ENCODE measurements at regions not wholly inside any gene's neighbourhood (a gene's known extent, or its start where the extent isn't known, plus 50 kb on each side); places are given as distances from the start of the nearest gene placed in this dataset.

- no peak for DNase-seq
Observed at GRCh38 chr20:51092338-51092737, 69.4 kb upstream of the KCNG1 start.

GRCh38 chr20:51091406-51092195 is 68.7 kb upstream of the KCNG1 start:
- no peak for DNase-seq

- DNase-seq, result no peak
Observed at GRCh38 chr20:51089840-51090239, 66.9 kb upstream of the KCNG1 start.

GRCh38 chr20:51089272-51089781 is 66.4 kb upstream of the KCNG1 start:
- no peak for DNase-seq

DNA sequence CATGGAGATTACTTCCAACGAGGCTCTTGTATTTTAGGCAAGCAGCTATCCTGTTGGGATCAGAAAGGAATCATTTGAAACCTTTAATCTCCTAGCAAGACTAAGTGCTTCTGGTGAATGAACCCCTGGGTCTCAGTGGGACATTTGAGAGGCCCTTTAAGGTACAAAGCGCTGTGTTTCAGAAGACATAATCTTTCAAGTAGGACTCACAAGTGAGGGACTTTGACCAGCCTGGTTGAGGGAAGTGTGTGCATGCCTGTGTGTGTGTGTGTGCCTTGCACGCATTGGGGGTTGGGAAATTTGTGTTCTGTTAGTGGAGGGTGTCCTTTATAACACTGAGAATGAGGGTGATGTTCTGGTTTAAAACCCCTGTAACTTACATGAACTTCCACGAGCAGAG is 64.4 kb upstream of the KCNG1 start:
- DNase-seq, result no peak

DNA sequence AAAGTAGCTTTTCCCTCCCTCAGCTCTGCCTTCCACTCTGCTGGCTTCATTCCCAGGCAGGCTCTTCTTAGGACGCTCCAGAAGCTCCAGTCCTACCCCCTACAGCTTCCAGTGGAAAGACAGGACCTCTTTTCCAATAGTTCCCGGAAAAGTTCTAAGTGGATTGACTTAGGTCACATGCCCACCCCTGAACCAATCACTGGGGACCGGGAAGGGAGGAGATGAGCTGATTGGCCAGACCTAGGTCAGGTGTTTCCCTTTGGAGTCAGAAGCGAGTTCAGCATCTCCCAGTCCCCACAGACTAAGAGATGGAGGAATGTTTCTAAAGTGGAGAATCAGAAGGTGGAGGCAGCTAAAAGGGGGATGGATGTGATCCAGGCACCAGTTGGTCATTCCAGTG is 62.9 kb upstream of the KCNG1 start:
- DNase-seq, result no peak

DNA sequence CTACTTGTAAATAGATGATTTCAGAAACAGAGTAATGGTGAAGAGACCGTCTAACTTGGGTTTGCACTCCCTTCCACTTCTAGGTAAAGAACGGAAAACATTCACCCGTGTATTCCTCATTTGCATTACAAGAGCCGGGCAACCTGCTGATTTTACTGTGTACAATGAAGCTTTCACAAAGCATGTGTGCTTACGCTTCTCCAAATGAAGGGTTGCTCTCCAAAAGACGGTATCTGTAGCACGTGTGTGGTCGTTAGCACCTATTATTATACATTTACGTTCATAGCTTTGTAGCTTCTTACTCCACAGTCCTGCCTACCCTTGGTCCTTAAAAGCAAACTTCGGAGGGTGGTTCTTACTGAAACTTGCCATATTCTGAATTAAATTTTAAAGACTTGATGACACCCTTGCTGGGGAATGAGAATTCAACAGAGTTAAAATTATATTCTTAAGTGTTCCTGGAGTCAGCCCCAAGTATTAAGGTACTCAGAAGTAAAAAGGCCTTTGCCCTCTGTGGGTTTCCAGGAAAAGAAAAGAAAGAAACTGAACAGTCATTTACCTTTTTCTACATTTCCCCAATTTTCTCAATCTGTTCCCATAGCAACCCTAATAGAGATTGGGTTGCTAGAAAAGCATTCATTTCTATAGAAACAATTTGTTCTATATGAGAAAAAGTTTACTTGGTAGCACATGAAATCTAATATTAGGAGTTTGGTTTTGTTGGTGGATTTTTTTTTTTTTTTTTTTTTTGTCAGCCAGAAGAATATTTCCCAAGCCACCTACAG is 61.9 kb upstream of the KCNG1 start:
- no peak for DNase-seq

DNA sequence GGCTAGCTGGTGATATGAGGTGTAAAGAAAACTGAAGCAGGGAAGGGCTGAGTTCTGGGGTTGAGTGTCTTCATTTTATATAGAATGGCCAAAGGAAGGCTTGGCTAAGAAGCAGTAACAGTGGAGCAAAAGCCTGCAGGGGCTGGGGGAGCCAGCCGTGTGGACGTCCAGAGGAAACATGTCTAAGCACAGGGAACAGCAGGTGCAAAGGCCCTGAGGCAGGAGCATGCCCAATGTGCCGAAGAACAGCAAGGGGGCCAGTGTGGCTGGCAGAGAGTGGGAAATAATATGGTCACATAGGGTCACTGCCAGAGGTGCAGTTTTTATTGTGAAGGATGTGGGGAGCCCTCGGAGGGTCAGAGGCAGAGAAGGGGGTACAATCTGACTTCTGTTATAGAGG is 60.5 kb upstream of the KCNG1 start:
- no peak for DNase-seq

- no peak for DNase-seq
Observed at GRCh38 chr20:51082988-51083387, 60.1 kb upstream of the KCNG1 start.

- DNase-seq, result no peak
Observed at GRCh38 chr20:51080516-51080915, 57.6 kb upstream of the KCNG1 start.

GRCh38 chr20:51079488-51079887 is 56.6 kb upstream of the KCNG1 start:
- DNase-seq, result no peak

DNA sequence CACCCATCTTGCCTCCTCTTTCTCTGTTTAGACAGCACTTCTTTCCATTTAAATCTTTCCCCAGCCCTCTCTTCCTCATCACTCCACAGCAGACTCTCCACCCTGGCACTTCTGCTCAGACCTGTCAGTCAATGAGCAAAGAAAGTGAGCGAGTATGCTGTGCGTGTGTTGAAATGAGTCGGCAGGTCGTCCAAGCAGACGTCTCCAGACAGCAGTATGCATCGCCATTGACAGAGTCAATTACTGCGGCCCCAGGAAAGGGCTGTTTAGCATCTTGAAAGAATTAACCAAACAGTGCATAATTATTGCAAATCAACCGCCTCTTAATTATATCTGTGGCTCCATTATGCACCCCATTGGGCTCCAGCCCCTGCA is 54.8 kb upstream of the KCNG1 start:
- no peak for DNase-seq

- no peak for DNase-seq
Observed at GRCh38 chr20:51076786-51077685, 54.1 kb upstream of the KCNG1 start.

GRCh38 chr20:51074062-51074461 is 51.2 kb upstream of the KCNG1 start:
- no peak for DNase-seq
